Fibroblast of lung (primary cell): ENCODE measurements at regions not wholly inside any gene's neighbourhood (a gene's known extent, or its start where the extent isn't known, plus 50 kb on each side); places are given as distances from the start of the nearest gene placed in this dataset.

Source experiments
- DNase-seq, 2 donors: peaks; one replicate each; pipeline versions ENCODE4 v3.0.0 to v3.0.0-alpha.2; 2010; ENCODE audit warnings: low read depth in 2 of 2
- H2AFZ ChIP-seq: 2 replicates; pipeline ENCODE4 v1.5.1; 2012; ENCODE audit warnings: low read length, control low read depth, inconsistent platforms
- H3K27ac ChIP-seq: 2 replicates; pipeline ENCODE4 v1.5.1; 2011; ENCODE audit warnings: low read length, control low read depth; ENCODE audit not compliant: insufficient read depth
- H3K27me3 ChIP-seq: 2 replicates; pipeline ENCODE4 v1.5.1; 2011; ENCODE audit warnings: mild to moderate bottlenecking, low read length; ENCODE audit not compliant: control insufficient read depth, insufficient read depth
- H3K36me3 ChIP-seq: 2 replicates; pipeline ENCODE4 v1.5.1; 2011; ENCODE audit warnings: low read length; ENCODE audit not compliant: control insufficient read depth, insufficient read depth
- H3K4me1 ChIP-seq: 2 replicates; pipeline ENCODE4 v1.5.1; 2011; ENCODE audit warnings: low read length; ENCODE audit not compliant: control insufficient read depth, insufficient read depth; ENCODE audit errors: extremely low read depth
- H3K4me2 ChIP-seq: 2 replicates; pipeline ENCODE4 v1.5.1; 2011; ENCODE audit warnings: low read length, control low read depth; ENCODE audit not compliant: insufficient read depth; ENCODE audit errors: extremely low read depth
- H3K4me3 ChIP-seq, 4 experiments: fragments of 200-600 bp in 1 of 4; sonication (generic) in 1 of 4; replicated peaks in 1 of 4; 2 replicates each; pipeline ENCODE4 v1.5.1; 2011 to 2016; ENCODE audit warnings: low read length in 4 of 4, low read depth in 3 of 4, mild to moderate bottlenecking in 3 of 4, control low read depth in 2 of 4, inconsistent platforms in 1 of 4, mixed read lengths in 1 of 4; ENCODE audit not compliant: insufficient read depth in 1 of 4; ENCODE audit errors: control extremely low read depth in 1 of 4
- H3K79me2 ChIP-seq: 2 replicates; pipeline ENCODE4 v1.5.1; 2012; ENCODE audit warnings: mild to moderate bottlenecking, low read length, inconsistent platforms; ENCODE audit not compliant: control insufficient read depth, insufficient read depth
- H3K9ac ChIP-seq: 2 replicates; pipeline ENCODE4 v1.5.1; 2011; ENCODE audit warnings: mild to moderate bottlenecking, low read length, control low read depth; ENCODE audit not compliant: insufficient read depth
- H3K9me3 ChIP-seq: 2 replicates; pipeline ENCODE4 v1.5.1; 2012; ENCODE audit warnings: low read depth, low read length; ENCODE audit not compliant: control insufficient read depth, insufficient read depth
- H4K20me1 ChIP-seq: 2 replicates; pipeline ENCODE4 v1.5.1; 2011; ENCODE audit warnings: low read length; ENCODE audit not compliant: control insufficient read depth, insufficient read depth; ENCODE audit errors: extremely low read depth
- EZH2 ChIP-seq: IDR thresholded peaks from 2 replicates; pipeline ENCODE4 v1.5.1; 2012; ENCODE audit warnings: low read length, control low read depth, mild to moderate bottlenecking; ENCODE audit errors: missing control alignments
- TF ChIP-seq, protein P1 (sequence below), 2 donors: IDR thresholded peaks in 1 of 2; conservative IDR thresholded peaks in 1 of 2; 1 replicate in 1 of 2; 2 replicates in 1 of 2; pipeline ENCODE4 v1.5.1; 2011 to 2012; ENCODE audit warnings: low read length in 2 of 2, control low read depth in 1 of 2, inconsistent platforms in 1 of 2, low read depth in 1 of 2, mild to moderate bottlenecking in 1 of 2

DNA sequence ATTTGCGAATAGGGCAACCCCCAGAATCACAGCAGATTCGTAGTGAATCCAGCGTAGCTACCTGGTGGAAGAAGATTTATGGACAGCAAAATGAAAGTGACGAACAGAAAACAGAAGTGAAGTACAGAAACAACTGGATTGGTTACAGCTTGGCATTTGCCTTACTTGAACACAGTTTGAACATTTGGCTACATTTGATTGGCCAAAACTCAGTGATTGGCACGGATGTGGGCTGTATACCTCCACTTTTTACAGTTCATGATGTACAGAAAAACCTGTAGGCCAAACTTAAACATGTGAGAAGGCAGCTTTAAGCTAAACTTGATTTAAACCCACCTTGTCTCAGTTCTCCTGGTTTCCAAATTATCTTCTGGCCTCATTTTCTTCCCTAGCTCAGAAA lies 49.9 kb upstream of the AMN1 start:
- no peak overlapping the region for H2AFZ ChIP-seq
- DNase-seq = no peak
- no peaks in the 10 kb centered on the region for H3K4me1 ChIP-seq
- H3K36me3 ChIP-seq = no peaks in the 10 kb centered on the region
- no peak for TF ChIP-seq EZH2
- TF ChIP-seq, protein P1, sequence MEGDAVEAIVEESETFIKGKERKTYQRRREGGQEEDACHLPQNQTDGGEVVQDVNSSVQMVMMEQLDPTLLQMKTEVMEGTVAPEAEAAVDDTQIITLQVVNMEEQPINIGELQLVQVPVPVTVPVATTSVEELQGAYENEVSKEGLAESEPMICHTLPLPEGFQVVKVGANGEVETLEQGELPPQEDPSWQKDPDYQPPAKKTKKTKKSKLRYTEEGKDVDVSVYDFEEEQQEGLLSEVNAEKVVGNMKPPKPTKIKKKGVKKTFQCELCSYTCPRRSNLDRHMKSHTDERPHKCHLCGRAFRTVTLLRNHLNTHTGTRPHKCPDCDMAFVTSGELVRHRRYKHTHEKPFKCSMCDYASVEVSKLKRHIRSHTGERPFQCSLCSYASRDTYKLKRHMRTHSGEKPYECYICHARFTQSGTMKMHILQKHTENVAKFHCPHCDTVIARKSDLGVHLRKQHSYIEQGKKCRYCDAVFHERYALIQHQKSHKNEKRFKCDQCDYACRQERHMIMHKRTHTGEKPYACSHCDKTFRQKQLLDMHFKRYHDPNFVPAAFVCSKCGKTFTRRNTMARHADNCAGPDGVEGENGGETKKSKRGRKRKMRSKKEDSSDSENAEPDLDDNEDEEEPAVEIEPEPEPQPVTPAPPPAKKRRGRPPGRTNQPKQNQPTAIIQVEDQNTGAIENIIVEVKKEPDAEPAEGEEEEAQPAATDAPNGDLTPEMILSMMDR (conservative IDR thresholded peaks at IDR 0.05 in 1 of 2, IDR thresholded peaks at IDR 0.05 in 1 of 2; ENCODE audit: low read depth in 1 of 2, low read length in 2 of 2) = no peak
- H3K79me2 ChIP-seq = no peaks in the 10 kb centered on the region
- H3K27me3 ChIP-seq = peaks cover 3% of the 10 kb centered on the region
- no peak overlapping the region for H3K4me3 ChIP-seq
- H4K20me1 ChIP-seq = no peaks in the 10 kb centered on the region
- H3K4me2 ChIP-seq = no peak overlapping the region
- H3K27ac ChIP-seq = no peak overlapping the region
- no peak overlapping the region for H3K9ac ChIP-seq
- no peaks in the 10 kb centered on the region for H3K9me3 ChIP-seq
